NCI-H748 (cell line): ENCODE measurements at regions not wholly inside any gene's neighbourhood (a gene's known extent, or its start where the extent isn't known, plus 50 kb on each side); places are given as distances from the start of the nearest gene placed in this dataset.
"Not testable (repeated sequence)": the region's sequence is repeated elsewhere in the genome, so short reads cannot be mapped to it uniquely, and the experiment has no call there.

Source experiments
- DNase-seq: peaks from one replicate; lab custom pipeline; 2025; ENCODE audit not compliant: unreplicated experiment; lab: John Stamatoyannopoulos, UW

DNA sequence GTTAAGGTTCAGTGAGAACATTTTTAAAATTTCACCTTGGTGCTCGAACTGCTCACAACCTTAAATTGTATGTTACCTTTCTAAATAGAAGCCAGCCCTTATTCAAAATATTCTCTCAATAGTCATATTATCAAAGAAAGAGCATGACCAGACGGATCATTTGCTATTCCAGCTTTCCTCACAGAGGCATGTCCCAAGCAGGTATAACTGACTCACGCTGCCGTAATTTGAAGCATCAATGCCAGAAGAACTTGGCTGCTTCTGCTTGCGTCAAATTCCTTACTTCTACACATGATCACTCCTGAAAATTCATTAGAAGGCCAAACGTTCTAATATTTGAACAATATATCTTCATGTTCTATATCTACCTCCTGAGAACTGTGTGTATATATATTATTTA is 69.5 kb upstream of the VGLL4 start:
- no peak for DNase-seq

DNA sequence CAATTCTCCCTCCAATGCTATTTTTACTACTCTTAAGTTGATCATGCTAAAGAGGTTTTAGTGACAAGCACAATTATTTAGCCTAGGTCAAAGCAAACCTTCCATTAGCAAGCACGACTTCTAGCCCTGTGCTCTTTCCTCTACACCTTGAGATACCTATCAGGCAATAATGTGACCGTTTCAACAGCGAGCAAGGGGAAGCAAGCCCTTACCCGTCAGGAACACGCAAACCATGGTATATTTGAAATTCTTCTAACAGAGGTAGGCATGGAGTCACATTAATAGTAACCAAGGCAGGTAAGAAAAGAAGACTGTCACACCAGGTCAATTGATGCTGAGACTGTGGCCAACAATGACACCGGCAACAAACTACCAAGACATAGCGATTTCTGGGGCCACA is 68.9 kb upstream of the VGLL4 start:
- DNase-seq: no peak

DNA sequence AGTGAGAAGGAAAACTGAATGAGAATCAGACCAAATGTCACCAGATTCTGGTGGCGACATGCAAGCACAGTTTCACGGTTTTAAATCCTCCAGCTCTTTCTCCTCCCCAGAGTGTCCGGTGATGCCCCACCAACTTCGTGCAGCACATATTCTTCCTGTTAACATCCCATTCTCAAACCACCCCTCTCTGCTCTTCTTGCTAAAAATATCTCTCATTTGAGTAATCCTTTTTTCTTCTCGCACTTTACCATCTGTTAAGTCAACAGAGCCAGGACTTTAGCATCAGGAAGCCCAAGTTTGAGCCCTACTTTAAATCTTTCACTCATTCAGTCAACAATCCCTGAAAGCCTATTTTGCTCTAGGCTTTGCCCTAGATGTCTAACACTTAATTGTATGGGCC is 68.2 kb upstream of the VGLL4 start:
- DNase-seq: no peak

DNA sequence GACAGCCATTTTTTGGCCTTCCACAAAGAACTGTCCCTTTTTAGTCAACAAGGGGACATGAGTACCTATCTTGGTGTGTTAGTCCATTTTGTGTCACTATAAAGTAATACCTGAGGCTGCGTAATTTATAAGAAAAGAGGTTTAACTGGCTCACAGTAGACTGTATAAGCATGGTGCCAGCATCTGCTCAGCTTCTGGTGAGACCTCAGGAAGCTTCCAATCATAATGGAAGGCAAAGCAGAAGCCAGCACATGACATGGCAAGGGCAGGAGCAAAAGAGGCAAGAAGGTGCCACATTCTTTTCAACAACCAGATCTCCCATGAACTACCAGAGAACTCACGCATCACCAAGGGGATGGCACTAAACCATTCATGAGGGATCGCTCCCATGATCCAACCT is 66.1 kb upstream of the VGLL4 start:
- no peak for DNase-seq

DNA sequence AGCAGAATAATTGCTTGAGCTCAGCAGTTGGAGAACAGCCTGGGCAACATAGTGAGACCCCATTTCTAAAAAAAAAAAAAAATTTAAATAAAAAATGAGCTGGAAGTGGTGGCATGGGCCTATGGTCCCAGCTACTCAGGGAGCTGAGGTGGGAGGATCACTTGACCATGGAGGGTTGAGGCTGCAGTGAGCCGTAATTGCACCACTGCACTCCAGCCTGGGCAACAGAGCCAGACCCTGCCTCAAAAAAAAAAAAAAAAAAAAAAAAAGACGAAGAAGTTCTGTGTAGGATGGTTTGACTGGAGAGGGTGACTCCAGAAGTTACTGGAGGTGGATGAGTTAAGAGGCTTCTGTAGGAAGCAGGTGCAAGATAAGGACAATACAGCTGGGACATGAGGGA is 63.4 kb upstream of the VGLL4 start:
- not testable (repeated sequence) for DNase-seq

DNA sequence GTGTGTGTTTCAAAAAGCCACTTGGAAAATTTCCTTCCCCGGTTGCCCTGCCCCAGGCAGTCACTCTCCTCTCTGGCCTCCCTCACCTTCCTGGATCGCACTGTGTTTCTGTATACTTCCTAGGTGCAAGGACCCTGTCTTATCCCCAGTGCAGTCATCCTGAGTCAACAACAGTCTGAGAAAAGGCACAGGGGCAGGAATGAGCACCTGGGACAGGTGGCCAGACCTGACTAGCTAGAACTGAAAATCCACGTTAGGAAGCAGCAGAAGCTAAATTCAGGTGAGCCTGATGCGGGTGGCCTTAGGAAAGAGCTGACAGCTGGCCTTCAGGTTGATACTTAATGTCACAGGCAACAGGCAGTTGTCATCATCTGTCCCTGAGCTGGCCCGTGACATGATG is 62.9 kb upstream of the VGLL4 start:
- no peak for DNase-seq

DNA sequence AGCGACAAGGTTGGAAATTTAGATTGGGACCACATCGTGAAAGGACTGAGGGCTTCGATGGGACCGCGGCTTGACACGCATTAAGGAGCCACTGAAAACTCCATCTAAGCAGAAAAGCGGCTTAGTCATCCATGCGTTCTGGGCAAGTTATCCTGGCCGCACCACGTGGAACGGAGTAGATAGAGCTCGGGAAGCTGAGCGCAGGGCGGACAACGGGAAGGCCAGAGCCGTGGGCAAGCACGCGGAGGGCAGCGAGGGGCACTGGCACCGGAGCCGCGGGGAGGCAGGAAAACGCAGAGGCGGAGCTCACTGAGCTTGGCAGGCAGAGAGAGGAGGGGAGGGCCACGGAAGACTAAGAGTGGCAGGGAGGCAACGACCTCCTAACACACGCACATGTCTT is 61.3 kb upstream of the VGLL4 start:
- DNase-seq: no peak

DNA sequence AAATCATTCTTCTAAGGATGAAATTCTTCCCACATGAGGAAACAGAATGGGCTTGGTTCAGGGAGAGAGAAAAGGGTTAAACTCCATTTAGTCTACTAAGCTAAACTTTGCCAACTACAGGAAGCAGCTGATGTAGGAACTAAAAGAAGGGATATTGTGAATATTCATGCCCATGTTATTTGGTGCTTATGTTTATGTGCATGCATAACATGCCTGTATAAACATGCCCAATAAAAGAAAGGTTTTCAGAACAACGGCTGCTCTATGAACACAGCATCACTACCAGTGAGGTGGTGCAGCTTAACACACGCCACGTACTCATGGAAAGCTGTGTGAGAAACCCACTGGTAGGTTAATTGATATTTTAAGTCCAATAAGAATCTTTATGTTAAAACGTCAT is 59.4 kb upstream of the VGLL4 start:
- no peak for DNase-seq

DNA sequence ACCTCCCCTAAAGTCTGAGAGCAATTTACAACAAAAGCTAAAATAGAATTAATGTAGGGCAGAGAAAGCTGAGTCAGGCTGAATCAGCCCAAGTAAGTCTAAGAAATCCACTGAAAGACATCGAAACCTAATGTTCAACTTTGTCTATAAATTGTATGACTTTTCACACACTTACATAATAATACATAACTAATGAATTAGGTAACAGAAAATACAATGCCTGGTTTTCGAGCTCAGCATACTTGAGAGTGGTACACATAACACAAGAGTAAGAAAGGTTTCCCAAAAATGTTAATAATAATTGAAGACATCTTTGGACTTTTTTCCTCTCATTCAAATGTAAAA is 55.3 kb upstream of the VGLL4 start:
- no peak for DNase-seq

DNA sequence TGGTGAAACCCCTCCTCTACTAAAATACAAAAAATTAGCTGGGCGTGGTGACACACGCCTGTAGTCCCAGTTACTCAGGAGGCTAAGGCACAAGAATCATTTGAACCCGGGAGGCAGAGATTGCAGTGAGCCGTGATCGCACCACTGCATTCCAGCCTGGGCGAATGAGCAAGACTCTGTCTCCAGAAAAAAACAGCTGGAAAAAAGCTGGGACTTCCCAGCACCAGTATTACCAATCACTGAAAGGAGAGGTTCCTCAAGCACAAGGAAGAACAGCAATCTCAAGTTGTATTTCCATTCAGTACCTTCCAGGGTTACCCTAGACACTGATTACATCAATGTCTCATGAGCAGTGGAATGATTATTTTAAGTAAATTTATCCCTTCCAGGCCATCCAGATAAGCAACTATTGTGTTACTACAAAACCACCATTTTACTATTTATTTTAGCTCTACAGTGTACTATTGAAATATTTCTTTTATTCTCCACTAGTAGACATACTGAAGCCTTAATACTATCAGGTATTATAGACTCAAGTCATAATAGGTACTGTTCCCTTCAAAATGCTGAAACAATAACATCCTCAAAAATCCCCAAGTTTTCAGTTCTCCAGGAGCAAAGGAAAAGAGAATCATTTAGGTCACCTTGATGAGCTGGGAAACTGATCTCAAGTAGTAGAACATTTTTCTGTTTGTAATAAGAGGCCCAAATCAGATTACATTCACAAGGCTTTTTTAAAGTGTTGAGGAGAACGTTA is 54.8 kb upstream of the VGLL4 start:
- DNase-seq: no peak

DNA sequence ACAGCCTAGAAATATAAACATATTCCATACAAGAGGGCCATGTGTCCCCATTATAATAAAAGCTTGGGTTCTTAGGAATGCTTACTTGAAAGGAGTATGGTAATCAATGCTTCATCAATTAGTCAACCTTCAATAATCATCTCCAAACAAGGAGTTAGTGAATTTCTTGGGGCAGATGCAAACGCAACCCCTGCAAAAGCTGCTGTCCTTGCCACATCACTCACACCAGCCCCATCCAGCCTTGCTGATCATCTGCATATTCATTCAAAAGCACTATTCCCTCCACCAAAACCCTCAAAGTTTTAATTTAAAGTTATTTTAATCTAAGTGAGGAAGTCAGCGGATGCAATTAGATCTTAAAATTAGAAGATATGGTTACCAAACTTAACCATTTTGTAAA is 54.0 kb upstream of the VGLL4 start:
- DNase-seq: no peak

DNA sequence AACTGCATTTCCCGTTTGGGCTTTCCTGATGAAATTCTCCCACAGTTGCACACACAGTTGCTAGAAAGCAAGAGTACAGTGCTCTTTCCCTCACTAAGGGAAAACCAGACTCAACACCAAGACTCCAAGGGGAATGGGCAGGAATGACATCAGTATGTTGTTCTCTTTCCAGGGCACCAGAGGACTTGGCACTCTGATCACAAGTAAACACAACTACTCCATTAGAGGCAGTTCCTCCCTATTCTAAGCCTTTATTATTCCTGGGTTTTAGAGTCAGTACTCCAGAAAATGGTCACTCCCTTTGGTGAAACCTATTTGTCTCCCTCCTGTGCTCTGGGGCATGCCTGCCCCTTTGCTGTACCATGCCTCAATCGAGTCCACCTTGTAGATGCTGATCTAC is 52.3 kb upstream of the VGLL4 start:
- no peak for DNase-seq
